GM12801 (cell line): ENCODE measurements at regions not wholly inside any gene's neighbourhood (a gene's known extent, or its start where the extent isn't known, plus 50 kb on each side); places are given as distances from the start of the nearest gene placed in this dataset.

Experiments
- CTCF ChIP-seq: IDR thresholded peaks from one replicate; pipeline ENCODE4 v1.5.1; 2011; ENCODE audit warnings: control low read depth; ENCODE audit not compliant: insufficient read length; ENCODE audit errors: extremely low read depth

DNA sequence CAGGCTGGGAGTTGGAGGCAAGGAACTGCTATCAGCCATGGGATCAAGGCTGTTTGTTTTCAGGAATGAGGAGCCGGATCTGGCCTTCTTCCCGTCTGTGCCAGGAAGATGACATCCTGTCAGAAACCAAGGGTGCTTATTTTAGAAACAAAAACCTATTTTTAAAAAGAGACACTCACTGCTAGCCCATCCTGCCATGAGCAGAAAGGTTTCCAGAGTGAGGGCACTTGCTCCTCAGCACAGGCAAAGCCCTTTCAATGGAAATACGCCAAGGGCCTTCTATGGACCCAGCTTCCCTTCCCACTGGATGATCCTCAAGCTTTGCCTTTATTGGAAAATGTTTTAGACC lies 132.6 kb upstream of the FSTL4 start:
- TF ChIP-seq CTCF = no peak

DNA sequence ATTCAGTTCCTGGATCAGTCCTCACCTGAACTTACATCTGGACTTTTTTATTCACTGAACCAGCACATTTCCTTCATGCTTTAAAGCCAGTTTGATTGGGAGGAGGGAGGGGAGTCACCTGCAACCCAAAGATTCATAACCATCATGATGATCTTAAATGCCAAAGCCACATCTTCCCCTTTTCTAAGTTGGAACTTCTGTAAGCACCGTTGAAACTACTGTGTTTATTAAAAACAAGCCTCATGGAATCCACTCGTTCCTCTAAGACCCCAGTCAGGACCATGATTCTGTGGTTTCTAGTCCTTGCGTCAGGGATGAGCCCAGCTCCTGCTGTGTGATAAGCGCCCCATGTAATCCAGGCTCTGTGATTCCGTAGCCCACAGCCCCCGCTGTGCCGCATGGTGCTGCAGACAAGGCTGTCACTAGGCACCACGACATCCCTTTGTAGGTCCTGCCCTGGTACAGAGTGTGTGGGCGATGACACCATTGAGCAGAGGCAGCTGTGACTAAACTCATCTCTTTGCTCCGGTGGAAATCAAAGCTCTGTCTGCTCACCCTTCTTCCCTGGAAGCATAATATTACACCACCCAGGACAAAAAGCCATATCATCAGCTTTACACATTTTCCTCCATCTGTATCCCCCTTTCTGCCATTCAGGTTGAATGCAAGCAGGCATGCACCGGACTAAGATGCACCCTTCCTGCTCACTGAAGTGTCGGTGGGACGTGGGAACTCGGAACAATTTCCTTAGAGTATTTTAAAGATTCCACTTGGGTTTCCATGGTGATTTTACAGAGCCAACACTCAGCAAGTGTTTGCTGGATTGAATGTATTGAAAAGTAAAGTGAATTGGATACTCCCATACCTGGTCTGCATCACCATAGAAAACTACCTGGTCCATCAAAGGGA lies 132.0 kb upstream of the FSTL4 start:
- TF ChIP-seq CTCF = no peak

DNA sequence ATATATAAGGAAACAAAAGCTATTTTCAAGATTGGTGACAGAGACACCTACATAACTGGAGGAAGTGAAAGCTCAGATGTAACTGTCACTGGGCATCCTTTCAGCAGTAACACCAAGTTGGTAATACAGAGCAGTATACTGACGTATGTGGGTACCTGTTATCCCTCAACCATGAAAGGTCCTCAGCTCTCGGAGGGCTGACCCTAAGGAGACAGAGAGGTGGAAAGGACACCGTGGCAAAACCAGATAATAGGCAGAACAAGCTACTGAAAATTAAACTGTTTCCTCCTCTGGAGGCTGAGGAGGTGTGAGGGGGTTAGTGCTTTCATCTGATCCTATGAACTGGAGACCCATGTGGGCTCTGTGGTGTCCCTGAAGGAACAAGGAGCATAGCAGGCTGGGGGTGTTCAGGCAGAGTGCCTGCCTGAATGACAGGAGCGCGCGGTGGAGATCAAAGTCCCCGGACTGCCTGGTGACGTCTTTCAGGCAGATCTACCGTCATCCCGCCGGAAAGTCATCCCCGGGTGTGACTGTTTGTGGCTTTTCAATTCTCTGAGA lies 130.2 kb upstream of the FSTL4 start:
- no peak for TF ChIP-seq CTCF

DNA sequence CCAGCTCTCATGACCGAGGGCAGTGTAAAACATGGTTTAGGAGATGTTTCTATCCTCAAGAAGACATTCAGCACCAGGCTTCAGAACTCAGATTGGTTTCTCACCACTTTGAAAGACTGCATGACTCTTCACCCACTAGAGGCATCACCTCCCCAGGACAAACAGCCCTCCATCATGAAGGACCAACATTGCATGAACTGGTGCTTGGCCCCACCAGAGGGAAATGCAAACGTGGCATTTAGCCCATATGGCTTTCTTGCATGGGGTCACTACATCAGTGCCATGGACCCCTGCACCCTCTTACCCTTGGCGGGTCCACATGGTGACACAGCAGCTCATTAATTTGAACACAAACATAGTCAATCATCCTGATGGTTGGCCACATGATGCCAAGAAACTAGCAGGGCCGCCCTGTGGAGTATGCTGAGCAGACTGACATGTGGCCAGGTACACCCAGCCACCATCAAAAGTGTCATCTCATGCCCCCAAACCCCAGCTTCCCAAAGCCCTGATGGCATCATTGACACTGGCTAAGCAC lies 129.5 kb upstream of the FSTL4 start:
- TF ChIP-seq CTCF = no peak

GRCh38 chr5:133741396-133741795 lies 129.1 kb upstream of the FSTL4 start:
- no peak for TF ChIP-seq CTCF

- TF ChIP-seq CTCF = no peak
Observed at GRCh38 chr5:133739181-133739780, 126.9 kb upstream of the FSTL4 start.

GRCh38 chr5:133738271-133738670 lies 125.9 kb upstream of the FSTL4 start:
- TF ChIP-seq CTCF = no peak
